UCSD-AML1 (cell line): ENCODE measurements at regions not wholly inside any gene's neighbourhood (a gene's known extent, or its start where the extent isn't known, plus 50 kb on each side); places are given as distances from the start of the nearest gene placed in this dataset.

Experiments used
- DNase-seq: peaks from one replicate; lab custom pipeline; 2025; ENCODE audit not compliant: unreplicated experiment; lab: John Stamatoyannopoulos, UW

- DNase-seq = no peak
Observed at GRCh38 chr12:60834806-60835205, 1239.0 kb downstream of the SLC16A7 start.

- no peak for DNase-seq
Observed at GRCh38 chr12:60836651-60837050, 1240.8 kb downstream of the SLC16A7 start.

GRCh38 chr12:60842181-60842580 is 1246.4 kb downstream of the SLC16A7 start:
- no peak for DNase-seq

- DNase-seq = no peak
Observed at GRCh38 chr12:60844101-60844500, 1248.3 kb downstream of the SLC16A7 start.

GRCh38 chr12:60844875-60845274 is 1249.0 kb downstream of the SLC16A7 start:
- no peak for DNase-seq

- DNase-seq = no peak
Observed at GRCh38 chr12:60845696-60846095, 1249.9 kb downstream of the SLC16A7 start.

GRCh38 chr12:60847281-60847680 is 1251.5 kb downstream of the SLC16A7 start:
- DNase-seq = no peak

- no peak for DNase-seq
Observed at GRCh38 chr12:60849723-60850122, 1253.9 kb downstream of the SLC16A7 start.

GRCh38 chr12:60853407-60853806 is 1257.6 kb downstream of the SLC16A7 start:
- DNase-seq = no peak

GRCh38 chr12:60863421-60863820 is 1267.6 kb downstream of the SLC16A7 start:
- DNase-seq = no peak

GRCh38 chr12:60872219-60872618 is 1276.4 kb downstream of the SLC16A7 start:
- DNase-seq = no peak

- no peak for DNase-seq
Observed at GRCh38 chr12:60872850-60873713, 1277.3 kb downstream of the SLC16A7 start.

GRCh38 chr12:60874091-60874490 is 1278.3 kb downstream of the SLC16A7 start:
- DNase-seq = no peak

- DNase-seq = no peak
Observed at GRCh38 chr12:60920841-60921495, 1325.1 kb downstream of the SLC16A7 start.

- no peak for DNase-seq
Observed at GRCh38 chr12:60921541-60921940, 1325.7 kb downstream of the SLC16A7 start.

GRCh38 chr12:60926256-60926655 is 1330.4 kb downstream of the SLC16A7 start:
- no peak for DNase-seq

- DNase-seq = no peak
Observed at GRCh38 chr12:60930151-60930550, 1330.1 kb upstream of the USP15 start.

- DNase-seq = no peak
Observed at GRCh38 chr12:60935981-60936761, 1324.0 kb upstream of the USP15 start.

GRCh38 chr12:60947533-60947932 is 1312.7 kb upstream of the USP15 start:
- no peak for DNase-seq

- DNase-seq = no peak
Observed at GRCh38 chr12:60967128-60967527, 1293.1 kb upstream of the USP15 start.

GRCh38 chr12:60977966-60978365 is 1282.2 kb upstream of the USP15 start:
- DNase-seq = no peak

- no peak for DNase-seq
Observed at GRCh38 chr12:60980558-60980957, 1279.6 kb upstream of the USP15 start.
